ENCODE measurements at regions not wholly inside any gene's neighbourhood (a gene's known extent, or its start where the extent isn't known, plus 50 kb on each side); places are given as distances from the start of the nearest gene placed in this dataset.

- H3K27ac ChIP-seq (replicated peaks): no peak overlapping the region
- H3K4me1 ChIP-seq: no peaks in the 10 kb centered on the region
- intact Hi-C loops (cut with micrococcal nuclease): no loop called here
- no peak overlapping the region for H3K4me3 ChIP-seq
- no peak for TF ChIP-seq CTCF (IDR thresholded peaks at IDR 0.05; ENCODE audit: borderline replicate concordance)
- no peaks in the 10 kb centered on the region for H3K9me3 ChIP-seq (replicated peaks)
- no peaks in the 10 kb centered on the region for H3K36me3 ChIP-seq
- no peak for DNase-seq
- H3K27me3 ChIP-seq (ENCODE audit: low read depth): no peaks in the 10 kb centered on the region
Observed at GRCh38 chr3:6809349-6809748, 51.6 kb upstream of the GRM7 start.

Measured in left ventricle myocardium inferior (tissue), 1 donor.